Endothelial cell (in vitro differentiated cells): ENCODE measurements at regions not wholly inside any gene's neighbourhood (a gene's known extent, or its start where the extent isn't known, plus 50 kb on each side); places are given as distances from the start of the nearest gene placed in this dataset.

Experiments used
- DNase-seq: peaks from one replicate; pipeline ENCODE4 v3.0.0; 2021; ENCODE audit warnings: low spot score
- H3K27ac Mint-ChIP-seq: one replicate; pipeline ENCODE4 v1.8.0; 2021; ENCODE audit warnings: mixed read lengths, inconsistent platforms; ENCODE audit not compliant: unreplicated experiment
- H3K27me3 Mint-ChIP-seq: one replicate; pipeline ENCODE4 v1.8.0; 2021; ENCODE audit warnings: mild to moderate bottlenecking, moderate library complexity, mixed read lengths, inconsistent platforms; ENCODE audit not compliant: unreplicated experiment
- H3K36me3 Mint-ChIP-seq: one replicate; pipeline ENCODE4 v1.8.0; 2021; ENCODE audit warnings: mild to moderate bottlenecking, low read depth, mixed read lengths, inconsistent platforms; ENCODE audit not compliant: unreplicated experiment
- H3K4me1 Mint-ChIP-seq: one replicate; pipeline ENCODE4 v1.8.0; 2021; ENCODE audit warnings: mild to moderate bottlenecking, mixed read lengths, inconsistent platforms; ENCODE audit not compliant: unreplicated experiment
- H3K4me3 Mint-ChIP-seq: one replicate; pipeline ENCODE4 v1.8.0; 2021; ENCODE audit warnings: mild to moderate bottlenecking, mixed read lengths, inconsistent platforms; ENCODE audit not compliant: unreplicated experiment
- H3K9me3 Mint-ChIP-seq: one replicate; pipeline ENCODE4 v1.8.0; 2021; ENCODE audit warnings: mixed read lengths, inconsistent platforms; ENCODE audit not compliant: unreplicated experiment
- CTCF ChIP-seq: fragments of 200-600 bp; sonication (generic); IDR thresholded peaks from one replicate; pipeline ENCODE4 v1.5.0; 2021; ENCODE audit warnings: antibody characterized with exemption; ENCODE audit not compliant: unreplicated experiment

DNA sequence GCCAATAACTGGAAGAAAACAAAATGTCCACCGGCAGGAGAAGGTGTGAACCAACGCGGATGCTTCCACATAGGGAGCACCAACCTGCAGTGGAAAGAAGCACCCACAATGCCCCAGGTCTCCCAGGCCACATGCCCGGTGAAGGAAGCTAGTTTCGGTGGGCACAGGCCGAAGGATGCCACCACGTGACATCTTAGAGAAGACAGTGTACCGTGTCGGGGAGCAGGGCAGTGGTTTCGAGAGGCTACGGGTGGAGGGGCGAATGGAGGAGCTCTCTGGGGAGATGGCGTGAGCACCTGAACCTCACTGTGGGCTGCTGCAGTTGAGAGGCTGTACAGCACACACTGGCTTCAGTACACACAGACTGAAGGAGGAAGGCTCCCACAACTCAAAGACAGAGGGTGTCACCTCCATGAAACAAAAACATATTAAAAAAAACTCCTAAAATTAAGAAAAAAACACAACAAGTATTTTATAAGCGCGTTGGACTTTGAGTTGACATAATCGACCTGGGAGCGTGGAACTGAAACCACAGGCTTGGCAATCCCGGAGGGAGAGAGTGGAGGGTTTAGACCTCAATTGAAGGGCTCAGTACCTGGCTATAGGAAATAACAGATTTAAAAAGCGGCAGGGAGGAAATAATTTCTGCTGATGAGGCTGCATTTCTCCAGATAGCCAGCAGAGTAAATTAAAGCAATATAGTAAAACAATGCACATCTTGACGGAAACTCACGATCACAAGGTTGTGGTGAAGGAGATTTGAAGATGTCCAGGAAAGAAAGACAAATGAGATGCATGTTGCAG, 160.1 kb downstream of the RTP5 start:
- H3K4me3 Mint-ChIP-seq, result no peak overlapping the region
- no peak for TF ChIP-seq CTCF
- H3K36me3 Mint-ChIP-seq, result peaks cover 2% of the 10 kb centered on the region
- H3K27ac Mint-ChIP-seq, result no peak overlapping the region
- no peak for DNase-seq
- peaks cover 6% of the 10 kb centered on the region for H3K27me3 Mint-ChIP-seq
- H3K4me1 Mint-ChIP-seq, result no peaks in the 10 kb centered on the region
- no peaks in the 10 kb centered on the region for H3K9me3 Mint-ChIP-seq

DNA sequence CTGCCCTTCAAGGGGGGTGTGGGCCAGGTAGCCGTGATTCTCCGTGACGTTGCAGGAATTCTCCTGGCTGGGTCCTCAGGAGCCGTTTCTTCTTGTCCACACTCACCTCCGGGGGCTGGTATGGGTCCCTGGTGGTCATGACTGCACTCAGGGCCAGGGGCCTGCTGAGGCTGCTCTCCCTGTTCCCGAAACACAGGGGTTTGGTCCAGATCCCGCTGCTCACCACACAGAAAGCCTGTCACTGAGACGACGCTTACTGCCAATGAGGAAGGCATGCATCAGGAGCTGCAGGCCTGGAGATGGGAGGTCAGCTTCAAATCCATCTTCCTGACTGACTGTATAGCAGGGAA, 160.7 kb downstream of the RTP5 start:
- TF ChIP-seq CTCF, result no peak
- Mint-ChIP-seq H3K27me3 (peaks cover 4% of the 10 kb centered on the region), H3K36me3 (no peaks in the 10 kb centered on the region), H3K4me3 (no peak overlapping the region), H3K27ac (no peak overlapping the region), H3K9me3 (no peaks in the 10 kb centered on the region), H3K4me1 (no peaks in the 10 kb centered on the region)
- DNase-seq, result no peak

- Mint-ChIP-seq H3K4me1 (no peaks in the 10 kb centered on the region), H3K36me3 (no peaks in the 10 kb centered on the region), H3K9me3 (no peaks in the 10 kb centered on the region), H3K27ac (no peak overlapping the region), H3K4me3 (no peak overlapping the region), H3K27me3 (peaks cover 3% of the 10 kb centered on the region)
- no peak for TF ChIP-seq CTCF
- no peak for DNase-seq
Observed at GRCh38 chr2:242030858-242031257, 161.3 kb downstream of the RTP5 start.

DNA sequence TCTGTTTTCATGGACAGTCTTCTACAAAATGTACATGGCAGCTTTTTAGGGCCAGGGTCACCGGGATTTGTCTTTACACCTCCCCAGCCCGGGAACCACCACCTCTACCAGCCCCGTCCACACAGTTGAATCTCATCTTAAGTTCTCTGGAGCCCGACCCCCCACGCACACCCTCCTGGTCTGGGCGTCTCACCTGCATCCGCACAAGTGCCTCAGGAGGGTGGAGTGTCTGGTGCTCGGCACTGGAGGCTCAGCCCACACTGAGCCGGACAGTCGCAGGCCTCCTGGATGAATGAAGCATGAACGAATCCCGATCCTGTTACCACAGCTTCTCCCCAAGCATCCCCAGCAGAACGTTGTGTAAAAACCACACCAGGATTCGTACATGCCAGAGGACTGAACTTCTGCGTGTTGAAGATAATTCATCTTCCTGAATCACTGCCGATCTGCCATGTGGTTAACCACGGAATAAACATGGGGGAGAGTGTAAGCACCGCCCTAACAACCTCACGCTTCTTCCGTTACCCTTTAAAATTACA, 162.0 kb downstream of the RTP5 start:
- no peaks in the 10 kb centered on the region for H3K9me3 Mint-ChIP-seq
- H3K4me1 Mint-ChIP-seq, result no peaks in the 10 kb centered on the region
- peaks cover 4% of the 10 kb centered on the region for H3K27me3 Mint-ChIP-seq
- DNase-seq, result no peak
- no peaks in the 10 kb centered on the region for H3K36me3 Mint-ChIP-seq
- TF ChIP-seq CTCF, result no peak
- H3K27ac Mint-ChIP-seq, result no peak overlapping the region
- H3K4me3 Mint-ChIP-seq, result no peak overlapping the region

DNA sequence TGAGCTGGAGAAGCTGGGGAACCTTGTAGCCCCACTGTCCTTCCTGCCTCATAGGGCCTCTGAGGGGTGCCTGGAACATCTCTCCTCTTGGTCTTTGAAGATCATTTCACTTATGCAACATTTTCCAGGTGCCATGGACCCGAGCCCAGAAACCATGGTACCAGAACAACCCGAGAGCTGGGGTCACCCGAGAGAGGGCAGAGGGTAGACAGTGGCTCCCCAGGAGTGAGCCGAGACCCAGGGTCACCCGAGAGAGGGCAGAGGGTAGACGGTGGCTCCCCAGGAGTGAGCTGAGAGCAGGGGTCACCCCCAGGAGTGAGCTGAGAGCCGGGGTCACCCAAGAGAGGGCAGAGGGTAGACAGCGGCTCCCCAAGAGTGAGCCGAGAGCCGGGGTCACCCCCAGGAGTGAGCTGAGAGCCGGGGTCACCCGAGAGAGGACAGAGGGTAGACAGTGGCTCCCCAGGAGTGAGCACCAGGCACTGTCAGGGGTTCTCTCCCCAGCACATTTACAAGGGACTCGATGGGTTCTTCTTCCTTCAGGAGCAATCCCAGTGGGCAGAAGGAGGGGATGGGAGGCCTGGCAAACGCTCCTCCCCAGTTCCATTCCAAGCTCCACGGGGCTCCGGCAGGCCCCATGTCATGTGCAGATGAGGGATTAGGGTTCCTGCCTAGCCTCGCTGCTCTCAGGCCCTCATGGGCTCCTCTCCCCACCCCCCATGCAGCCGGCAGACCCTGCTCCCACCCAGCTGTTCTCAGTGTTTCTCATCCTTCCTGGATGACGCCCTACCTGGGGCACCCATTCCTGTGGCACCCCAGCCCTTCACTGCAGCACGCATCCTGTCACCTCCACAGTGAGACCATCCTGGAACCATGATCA, 163.5 kb downstream of the RTP5 start:
- H3K9me3 Mint-ChIP-seq, result no peaks in the 10 kb centered on the region
- TF ChIP-seq CTCF, result no peak
- H3K4me1 Mint-ChIP-seq, result no peaks in the 10 kb centered on the region
- no peak for DNase-seq
- H3K4me3 Mint-ChIP-seq, result no peak overlapping the region
- no peak overlapping the region for H3K27ac Mint-ChIP-seq
- no peaks in the 10 kb centered on the region for H3K36me3 Mint-ChIP-seq
- H3K27me3 Mint-ChIP-seq, result peaks cover 3% of the 10 kb centered on the region
